ENCODE measurements at regions not wholly inside any gene's neighbourhood (a gene's known extent, or its start where the extent isn't known, plus 50 kb on each side); places are given as distances from the start of the nearest gene placed in this dataset.

DNA sequence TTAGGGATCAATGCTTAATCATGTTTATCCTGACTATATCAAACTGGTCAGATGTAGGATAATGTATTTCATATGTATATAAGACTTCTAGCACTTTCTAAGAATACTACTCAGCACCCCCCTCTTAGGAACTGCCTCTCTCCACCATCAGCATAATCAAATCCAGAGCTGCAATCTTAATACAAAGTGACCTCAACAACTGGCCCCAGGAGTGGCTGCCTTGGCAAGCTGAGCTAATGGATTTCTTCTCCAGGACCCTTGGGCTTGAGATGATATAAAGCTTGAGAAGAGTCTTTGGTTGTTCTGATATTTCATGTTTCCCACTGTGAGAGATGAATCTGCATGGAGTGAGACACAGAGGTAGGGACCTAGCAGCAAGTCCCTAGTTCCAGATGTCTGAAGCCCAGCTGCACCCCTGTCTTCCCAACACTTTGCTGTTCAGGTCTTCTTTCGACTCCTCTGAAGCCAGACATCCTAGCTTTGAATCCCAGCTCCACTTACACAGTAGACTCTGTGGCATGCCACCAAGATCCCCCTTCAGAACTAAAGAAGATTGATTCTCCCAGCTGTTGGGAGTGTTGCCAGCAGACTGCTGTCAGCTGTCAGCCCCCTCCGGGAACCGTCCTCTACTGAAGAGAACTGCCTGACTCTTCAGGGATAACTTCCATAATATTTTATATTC is 309.3 kb upstream of the UBE2E2 start:
- TF ChIP-seq, protein P1, sequence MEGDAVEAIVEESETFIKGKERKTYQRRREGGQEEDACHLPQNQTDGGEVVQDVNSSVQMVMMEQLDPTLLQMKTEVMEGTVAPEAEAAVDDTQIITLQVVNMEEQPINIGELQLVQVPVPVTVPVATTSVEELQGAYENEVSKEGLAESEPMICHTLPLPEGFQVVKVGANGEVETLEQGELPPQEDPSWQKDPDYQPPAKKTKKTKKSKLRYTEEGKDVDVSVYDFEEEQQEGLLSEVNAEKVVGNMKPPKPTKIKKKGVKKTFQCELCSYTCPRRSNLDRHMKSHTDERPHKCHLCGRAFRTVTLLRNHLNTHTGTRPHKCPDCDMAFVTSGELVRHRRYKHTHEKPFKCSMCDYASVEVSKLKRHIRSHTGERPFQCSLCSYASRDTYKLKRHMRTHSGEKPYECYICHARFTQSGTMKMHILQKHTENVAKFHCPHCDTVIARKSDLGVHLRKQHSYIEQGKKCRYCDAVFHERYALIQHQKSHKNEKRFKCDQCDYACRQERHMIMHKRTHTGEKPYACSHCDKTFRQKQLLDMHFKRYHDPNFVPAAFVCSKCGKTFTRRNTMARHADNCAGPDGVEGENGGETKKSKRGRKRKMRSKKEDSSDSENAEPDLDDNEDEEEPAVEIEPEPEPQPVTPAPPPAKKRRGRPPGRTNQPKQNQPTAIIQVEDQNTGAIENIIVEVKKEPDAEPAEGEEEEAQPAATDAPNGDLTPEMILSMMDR (IDR thresholded peaks at IDR 0.05), result no peak
- no peaks in the 10 kb centered on the region for H3K9me3 ChIP-seq
- intact Hi-C loops (cut with DNase I, micrococcal nuclease), result no loop called here
- no peak for ATAC-seq
- no peaks in the 10 kb centered on the region for H3K36me3 ChIP-seq (ENCODE audit: low read depth)
- H3K4me3 ChIP-seq, result no peak overlapping the region
- no peaks in the 10 kb centered on the region for H3K4me1 ChIP-seq (ENCODE audit: low read depth)
- no peak for DNase-seq

DNA sequence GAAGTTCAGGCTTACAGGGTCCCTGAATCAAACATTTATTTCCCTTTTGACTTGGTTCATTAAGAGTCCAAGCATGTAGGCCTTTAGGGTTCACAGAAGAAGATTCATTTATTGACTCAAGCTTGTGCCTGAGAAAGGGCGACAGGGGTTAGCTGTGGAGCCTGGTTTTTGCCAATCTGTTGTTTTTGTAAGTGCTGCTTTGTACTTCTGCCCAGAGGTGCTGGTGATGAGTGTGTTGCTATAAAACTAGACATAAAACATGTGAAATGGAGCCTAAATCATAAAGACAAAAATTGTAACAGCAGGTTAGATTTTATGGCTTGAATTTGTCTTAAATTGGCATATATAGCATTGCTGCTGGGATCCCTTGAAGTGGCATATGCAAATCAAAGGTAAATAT is 308.3 kb upstream of the UBE2E2 start:
- Histone ChIP-seq H3K4me3 (no peak overlapping the region), H3K4me1 (ENCODE audit: low read depth) (no peaks in the 10 kb centered on the region), H3K9me3 (no peaks in the 10 kb centered on the region), H3K36me3 (ENCODE audit: low read depth) (no peaks in the 10 kb centered on the region)
- ATAC-seq (no peak), DNase-seq (no peak)
- intact Hi-C loops (cut with DNase I, micrococcal nuclease), result no loop called here
- TF ChIP-seq, protein P1 (IDR thresholded peaks at IDR 0.05), result no peak

DNA sequence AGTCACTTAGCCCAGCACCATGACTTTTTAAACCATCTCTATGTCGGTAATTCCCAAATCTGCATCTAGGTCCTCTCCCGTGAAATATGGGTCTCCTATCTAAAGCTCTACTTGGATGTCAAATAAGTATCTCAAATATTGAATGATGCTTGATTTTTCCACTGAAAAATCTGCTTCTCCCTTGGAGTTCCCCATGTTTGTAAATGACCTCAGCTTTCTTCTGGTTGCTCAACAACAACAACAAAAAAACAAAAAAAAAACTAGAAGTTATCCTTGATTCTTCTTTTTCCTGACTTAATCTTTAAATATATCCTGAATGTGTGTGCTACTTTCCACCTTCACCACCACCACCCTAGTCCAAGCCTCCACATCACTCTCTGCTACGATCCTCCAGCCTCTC is 307.5 kb upstream of the UBE2E2 start:
- ATAC-seq, result no peak
- intact Hi-C loops (cut with DNase I, micrococcal nuclease), result no loop called here
- TF ChIP-seq, protein P1 (IDR thresholded peaks at IDR 0.05), result no peak
- no peak for DNase-seq
- Histone ChIP-seq H3K9me3 (no peaks in the 10 kb centered on the region), H3K36me3 (ENCODE audit: low read depth) (no peaks in the 10 kb centered on the region), H3K4me1 (ENCODE audit: low read depth) (no peaks in the 10 kb centered on the region), H3K4me3 (no peak overlapping the region)

DNA sequence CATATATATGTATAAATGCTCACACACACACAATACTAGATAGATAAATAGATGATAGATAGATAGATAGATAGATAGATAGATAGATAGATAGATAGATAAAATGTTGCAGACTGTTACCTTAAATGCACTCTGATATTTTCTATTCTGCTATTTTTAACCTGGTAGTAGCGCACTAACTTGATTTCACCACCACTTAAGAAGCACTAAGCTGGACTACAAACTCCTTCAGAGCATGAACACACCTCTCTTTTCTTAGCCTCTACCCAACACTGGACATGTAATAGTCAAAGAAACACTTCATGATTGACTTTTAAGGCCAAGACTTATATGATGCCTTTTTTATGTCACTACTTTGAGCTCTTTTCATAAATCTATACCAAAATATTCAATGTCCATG is 304.6 kb upstream of the UBE2E2 start:
- TF ChIP-seq, protein P1 (IDR thresholded peaks at IDR 0.05), result no peak
- H3K4me3 ChIP-seq, result no peak overlapping the region
- ATAC-seq (no peak), DNase-seq (no peak)
- no peaks in the 10 kb centered on the region for H3K9me3 ChIP-seq
- intact Hi-C loops (cut with DNase I, micrococcal nuclease), result no loop called here
- no peaks in the 10 kb centered on the region for H3K36me3 ChIP-seq (ENCODE audit: low read depth)
- H3K4me1 ChIP-seq (ENCODE audit: low read depth), result no peaks in the 10 kb centered on the region

DNA sequence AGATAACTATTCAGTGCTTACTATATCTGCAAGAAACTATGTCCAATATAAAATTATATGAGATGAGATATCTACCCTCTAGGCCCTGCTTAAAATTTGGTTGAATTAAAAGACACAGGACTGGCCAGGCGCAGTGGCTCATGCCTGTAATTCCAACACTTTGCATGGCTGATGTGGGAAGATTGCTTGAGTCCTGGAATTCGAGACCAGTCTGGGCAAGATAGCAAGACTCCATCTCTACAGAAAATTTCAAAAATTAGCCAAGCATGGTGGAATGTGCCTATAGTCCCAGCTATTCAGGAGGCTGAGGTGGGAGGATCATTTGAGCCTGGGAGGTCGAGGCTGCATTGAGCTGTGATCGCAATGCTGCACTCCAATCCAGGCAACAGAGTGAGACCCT is 303.7 kb upstream of the UBE2E2 start:
- Histone ChIP-seq H3K4me1 (ENCODE audit: low read depth) (no peaks in the 10 kb centered on the region), H3K4me3 (no peak overlapping the region), H3K9me3 (no peaks in the 10 kb centered on the region), H3K36me3 (ENCODE audit: low read depth) (no peaks in the 10 kb centered on the region)
- TF ChIP-seq, protein P1 (IDR thresholded peaks at IDR 0.05), result no peak
- no peak for DNase-seq
- ATAC-seq, result no peak
- intact Hi-C loops (cut with DNase I, micrococcal nuclease), result no loop called here

DNA sequence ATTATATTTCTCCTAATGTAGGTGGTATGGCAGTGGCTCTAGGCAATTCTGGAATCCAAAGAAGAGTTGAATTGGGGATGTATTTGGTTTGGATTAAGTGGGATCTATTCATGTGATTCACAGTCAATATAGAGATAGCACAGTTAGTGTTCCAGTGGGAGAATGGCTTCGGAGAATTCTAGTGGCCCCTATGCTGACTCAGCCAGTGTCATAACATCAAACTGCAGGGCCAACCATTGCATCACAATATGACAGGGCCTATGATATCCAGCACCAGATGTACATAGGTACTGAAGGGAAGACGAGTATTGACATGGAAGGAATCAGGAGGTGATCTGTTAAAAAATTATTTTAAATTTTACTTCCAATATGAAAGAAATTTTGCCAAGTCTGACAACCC is 302.8 kb upstream of the UBE2E2 start:
- intact Hi-C loops (cut with DNase I, micrococcal nuclease), result no loop called here
- ATAC-seq, result no peak
- TF ChIP-seq, protein P1 (IDR thresholded peaks at IDR 0.05), result no peak
- Histone ChIP-seq H3K9me3 (no peaks in the 10 kb centered on the region), H3K4me3 (no peak overlapping the region), H3K4me1 (ENCODE audit: low read depth) (no peaks in the 10 kb centered on the region), H3K36me3 (ENCODE audit: low read depth) (no peaks in the 10 kb centered on the region)
- DNase-seq, result no peak

All from mucosa of descending colon (tissue), 3 donors.